Keratinocyte (primary cell): ENCODE measurements at regions not wholly inside any gene's neighbourhood (a gene's known extent, or its start where the extent isn't known, plus 50 kb on each side); places are given as distances from the start of the nearest gene placed in this dataset.

Experiments
- CTCF ChIP-seq, 3 experiments: IDR thresholded peaks in 1 of 3; conservative IDR thresholded peaks in 1 of 3; optimal IDR thresholded peaks in 1 of 3; 2 replicates in 2 of 3; 3 replicates in 1 of 3; pipeline versions ENCODE3 to v1.5.1; 2011; ENCODE audit warnings: low read length in 3 of 3, mild to moderate bottlenecking in 3 of 3, moderate library complexity in 2 of 3, control low read depth in 1 of 3, inconsistent platforms in 1 of 3; ENCODE audit not compliant: insufficient read depth in 2 of 3; ENCODE audit errors: extremely low read depth in 1 of 3
- EZH2 ChIP-seq: IDR thresholded peaks from one replicate; pipeline ENCODE4 v1.6.1; 2012; ENCODE audit warnings: inconsistent platforms, mild to moderate bottlenecking, low read length, moderate library complexity

GRCh38 chr15:79769933-79770759 is 126.7 kb downstream of the MTHFS start:
- TF ChIP-seq CTCF (optimal IDR thresholded peaks at IDR 0.05 in 1 of 3, IDR thresholded peaks at IDR 0.05 in 1 of 3, conservative IDR thresholded peaks at IDR 0.05 in 1 of 3; ENCODE audit: extremely low read depth in 1 of 3, insufficient read depth in 2 of 3, low read length in 3 of 3) (no peak), EZH2 (no peak)
